ENCODE measurements at regions not wholly inside any gene's neighbourhood (a gene's known extent, or its start where the extent isn't known, plus 50 kb on each side); places are given as distances from the start of the nearest gene placed in this dataset.
A peak's percentile ranks its signal among the peaks of the same experiment; 100 is the strongest.
"Not testable (repeated sequence)": the region's sequence is repeated elsewhere in the genome, so short reads cannot be mapped to it uniquely, and the experiment has no call there.

- Histone ChIP-seq H3K4me3 (ENCODE audit: low read depth, low read length) (no peak overlapping the region), H3K27ac (ENCODE audit: extremely low read depth, low read depth, low read length) (no peak overlapping the region), H3K9me3 (ENCODE audit: control insufficient read depth, insufficient read depth, low read depth, low read length) (no peaks in the 10 kb centered on the region), H3K4me1 (ENCODE audit: control insufficient read depth, insufficient read depth, low read length) (no peaks in the 10 kb centered on the region), H3K36me3 (ENCODE audit: control insufficient read depth in 2 of 2, insufficient read depth in 1 of 2, low read length in 2 of 2) (no peaks in the 10 kb centered on the region)
- CTCF ChIA-PET, result interaction anchor here (0.6 kb wide), 3 partner anchors 283 to 433 kb away, joined by 4 to 6 read pairs (median 4); no protein-coding TSS in a partner anchor
- POLR2A ChIA-PET, result no interaction called here
- TF ChIP-seq SETDB1 (IDR thresholded peaks at IDR 0.05; ENCODE audit: insufficient read length, low read length) (peak; percentile 82), ZNF311 (tag by site-specific recombination; IDR thresholded peaks at IDR 0.05; ENCODE audit: borderline replicate concordance) (no peak)
Measured at GRCh38 chr16:14384745-14385144, 245.3 kb downstream of the PARN start.

- POLR2A ChIA-PET; H3K36me3 ChIP-seq (ENCODE audit: control insufficient read depth in 2 of 2, insufficient read depth in 1 of 2, low read length in 2 of 2); H3K4me1 ChIP-seq (ENCODE audit: control insufficient read depth, insufficient read depth, low read length); H3K9me3 ChIP-seq (ENCODE audit: control insufficient read depth, insufficient read depth, low read depth, low read length); H3K4me3 ChIP-seq (ENCODE audit: low read depth, low read length); H3K27ac ChIP-seq (ENCODE audit: extremely low read depth, low read depth, low read length): not testable (repeated sequence)
- CTCF ChIA-PET, result interaction anchor here (0.6 kb wide), 1 partner anchor 282 kb away, joined by 6 read pairs; no protein-coding TSS in a partner anchor
Measured at GRCh38 chr16:14383844-14384243, 246.2 kb downstream of the PARN start.

- no peak overlapping the region for H3K4me3 ChIP-seq (ENCODE audit: low read depth, low read length)
- no peak for TF ChIP-seq ZNF701 (tag by site-specific recombination; IDR thresholded peaks at IDR 0.05)
- TF ChIP-seq ZNF292 (tag by site-specific recombination; IDR thresholded peaks at IDR 0.05; ENCODE audit: borderline replicate concordance, low read depth), result no peak
- no peaks in the 10 kb centered on the region for H3K9me3 ChIP-seq (ENCODE audit: control insufficient read depth, insufficient read depth, low read depth, low read length)
- ChIA-PET POLR2A (interaction anchor here (0.5 to 0.7 kb wide), 2 partner anchors 78 to 184 kb away, joined by 3 to 4 read pairs; no protein-coding TSS in a partner anchor), CTCF (interaction anchor here (0.9 to 1.8 kb wide), 2 partner anchors 15 to 149 kb away, joined by 3 to 4 read pairs; no protein-coding TSS in a partner anchor)
- H3K36me3 ChIP-seq (ENCODE audit: control insufficient read depth in 2 of 2, insufficient read depth in 1 of 2, low read length in 2 of 2), result no peaks in the 10 kb centered on the region
- H3K4me1 ChIP-seq (ENCODE audit: control insufficient read depth, insufficient read depth, low read length), result no peaks in the 10 kb centered on the region
- no peak overlapping the region for H3K27ac ChIP-seq (ENCODE audit: extremely low read depth, low read depth, low read length)
Measured at GRCh38 chr16:14378689-14379467, 251.2 kb downstream of the PARN start.

DNA sequence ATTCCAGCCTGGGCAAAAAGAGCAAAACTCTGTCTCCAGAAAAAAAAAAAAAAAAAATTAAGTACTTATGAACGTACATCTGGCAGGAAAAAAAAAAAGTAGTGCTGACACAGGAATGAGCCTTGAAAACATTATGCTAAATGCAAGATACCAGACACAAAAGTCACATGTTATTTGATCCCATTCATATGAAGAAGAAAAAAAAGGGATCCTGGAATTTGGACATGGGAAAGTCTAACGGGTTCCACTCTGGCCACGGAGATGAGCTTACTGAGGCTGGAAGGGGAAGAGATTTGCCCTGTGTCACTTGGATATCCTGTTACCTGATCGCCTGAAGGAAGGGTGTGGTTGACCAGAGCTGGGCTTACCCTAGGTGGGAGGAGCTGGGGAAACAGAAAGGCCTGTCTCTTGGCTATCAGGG lies 251.9 kb downstream of the PARN start:
- CTCF ChIA-PET, result interaction anchor here (1.8 kb wide), 1 partner anchor 16 kb away, joined by 4 read pairs; no protein-coding TSS in a partner anchor
- POLR2A ChIA-PET, result interaction anchor here (0.7 kb wide), 1 partner anchor 77 kb away, joined by 3 read pairs; no protein-coding TSS in a partner anchor

GRCh38 chr16:14377326-14377725 lies 252.7 kb downstream of the PARN start:
- POLR2A ChIA-PET, result interaction anchor here (0.6 kb wide), 1 partner anchor 9 kb away, joined by 4 read pairs; no protein-coding TSS in a partner anchor
- H3K27ac ChIP-seq (ENCODE audit: extremely low read depth, low read depth, low read length), result no peak overlapping the region

More for the DNA sequence above, 251.9 kb downstream of the PARN start:
- Histone ChIP-seq H3K4me3 (ENCODE audit: low read depth, low read length) (no peak overlapping the region), H3K36me3 (ENCODE audit: control insufficient read depth in 2 of 2, insufficient read depth in 1 of 2, low read length in 2 of 2) (no peaks in the 10 kb centered on the region), H3K27ac (ENCODE audit: extremely low read depth, low read depth, low read length) (no peak overlapping the region), H3K9me3 (ENCODE audit: control insufficient read depth, insufficient read depth, low read depth, low read length) (no peaks in the 10 kb centered on the region), H3K4me1 (ENCODE audit: control insufficient read depth, insufficient read depth, low read length) (no peaks in the 10 kb centered on the region)
- TF ChIP-seq TRIM28 (IDR thresholded peaks at IDR 0.05; ENCODE audit: borderline replicate concordance, low read length) (no peak), ZNF202 (tag by site-specific recombination; IDR thresholded peaks at IDR 0.05; ENCODE audit: borderline replicate concordance) (no peak), KLF1 (tag by site-specific recombination; IDR thresholded peaks at IDR 0.05) (peak; percentile 88), ZNF600 (tag by site-specific recombination; IDR thresholded peaks at IDR 0.05) (no peak), ZNF292 (tag by site-specific recombination; IDR thresholded peaks at IDR 0.05; ENCODE audit: borderline replicate concordance, low read depth) (no peak), ZNF530 (tag by site-specific recombination; IDR thresholded peaks at IDR 0.05; ENCODE audit: low read depth) (no peak)

More at GRCh38 chr16:14377326-14377725, 252.7 kb downstream of the PARN start:
- Histone ChIP-seq H3K9me3 (ENCODE audit: control insufficient read depth, insufficient read depth, low read depth, low read length) (no peaks in the 10 kb centered on the region), H3K4me3 (ENCODE audit: low read depth, low read length) (no peak overlapping the region), H3K4me1 (ENCODE audit: control insufficient read depth, insufficient read depth, low read length) (no peaks in the 10 kb centered on the region), H3K36me3 (ENCODE audit: control insufficient read depth in 2 of 2, insufficient read depth in 1 of 2, low read length in 2 of 2) (no peaks in the 10 kb centered on the region)
- CTCF ChIA-PET, result interaction anchor here (0.6 to 1.8 kb wide), 3 partner anchors 9 to 263 kb away, joined by 3 to 4 read pairs (median 3); no protein-coding TSS in a partner anchor
- TF ChIP-seq ZSCAN5A (tag by site-specific recombination; IDR thresholded peaks at IDR 0.05) (no peak), ZNF624 (tag by site-specific recombination; IDR thresholded peaks at IDR 0.05) (no peak), ZNF140 (tag by site-specific recombination; IDR thresholded peaks at IDR 0.05) (peak; percentile 73; the same call in 1 of the 2 replicates), ZNF37A (tag by site-specific recombination; IDR thresholded peaks at IDR 0.05) (no peak), ZNF830 (tag by site-specific recombination; IDR thresholded peaks at IDR 0.05; ENCODE audit: low read depth) (no peak), YY1 (tag by site-specific recombination; IDR thresholded peaks at IDR 0.05) (no peak), ZNF157 (tag by site-specific recombination; IDR thresholded peaks at IDR 0.05) (no peak), SETDB1 (IDR thresholded peaks at IDR 0.05; ENCODE audit: insufficient read length, low read length) (no peak), ZNF146 (tag by site-specific recombination; IDR thresholded peaks at IDR 0.05) (0 out of 2 replicates have a peak, but pooled peaks have one; percentile 20), BCL11B (tag by site-specific recombination; IDR thresholded peaks at IDR 0.05; ENCODE audit: low read depth) (no peak), ZNF132 (tag by site-specific recombination; IDR thresholded peaks at IDR 0.05; ENCODE audit: borderline replicate concordance) (no peak), ZNF621 (tag by site-specific recombination; IDR thresholded peaks at IDR 0.05) (no peak)

All from HEK293 (cell line).